ENCODE measurements at regions not wholly inside any gene's neighbourhood (a gene's known extent, or its start where the extent isn't known, plus 50 kb on each side); places are given as distances from the start of the nearest gene placed in this dataset.

- no peak for TF ChIP-seq CTCF (IDR thresholded peaks at IDR 0.05; ENCODE audit: low read depth, low read length, poor library complexity, severe bottlenecking)
- TF ChIP-seq EZH2phosphoT487 (IDR thresholded peaks at IDR 0.05; ENCODE audit: borderline replicate concordance, low read length): no peak
Observed at GRCh38 chr16:80198311-80199299, 342.2 kb upstream of the DYNLRB2 start.

Data from DOHH2 (cell line).